HCT116 (cell line): ENCODE measurements at regions not wholly inside any gene's neighbourhood (a gene's known extent, or its start where the extent isn't known, plus 50 kb on each side); places are given as distances from the start of the nearest gene placed in this dataset.
"Not testable (repeated sequence)": the region's sequence is repeated elsewhere in the genome, so short reads cannot be mapped to it uniquely, and the experiment has no call there.

Source experiments
- CTCF ChIP-seq, 3 experiments: fragments of 200-600 bp in 1 of 3; sonication (generic) in 1 of 3; IDR thresholded peaks in 2 of 3; conservative IDR thresholded peaks in 1 of 3; 2 replicates each; pipeline ENCODE4 v1.5.1; 2012 to 2017; ENCODE audit warnings: low read depth in 2 of 3, low read length in 2 of 3, antibody characterized with exemption in 1 of 3, borderline replicate concordance in 1 of 3, control low read depth in 1 of 3, mild to moderate bottlenecking in 1 of 3, mixed read lengths in 1 of 3, mixed run types in 1 of 3, moderate library complexity in 1 of 3; ENCODE audit not compliant: insufficient read depth in 1 of 3
- EZH2 ChIP-seq: fragments of 200-600 bp; sonication (generic); IDR thresholded peaks from 2 replicates; pipeline ENCODE4 v1.6.1; 2017; ENCODE audit warnings: antibody characterized with exemption, mixed run types
- JUND ChIP-seq: IDR thresholded peaks from 2 replicates; pipeline ENCODE4 v1.6.1; 2012
- POLR2A ChIP-seq: IDR thresholded peaks from 2 replicates; pipeline ENCODE4 v1.7.0; 2011; ENCODE audit warnings: borderline replicate concordance; ENCODE audit not compliant: insufficient read depth, insufficient read length; ENCODE audit errors: extremely low read depth
- YY1 ChIP-seq: IDR thresholded peaks from 2 replicates; pipeline ENCODE4 v1.6.1; 2011; ENCODE audit warnings: low read length, low read depth, moderate library complexity, mild to moderate bottlenecking; ENCODE audit not compliant: insufficient replicate concordance; ENCODE audit errors: extremely low read depth
- ZNF274 ChIP-seq: fragments of 200-500 bp; sonication (Bioruptor generic); IDR thresholded peaks from 2 replicates; pipeline ENCODE4 v1.6.1; 2014; ENCODE audit warnings: mild to moderate bottlenecking, low read depth, low read length, inconsistent platforms

GRCh38 chr18:15006616-15007015, 258.6 kb downstream of the ANKRD30B start:
- TF ChIP-seq CTCF (IDR thresholded peaks at IDR 0.05 in 2 of 3, conservative IDR thresholded peaks at IDR 0.05 in 1 of 3; ENCODE audit: borderline replicate concordance in 1 of 3, insufficient read depth in 1 of 3, low read depth in 2 of 3, low read length in 2 of 3); POLR2A; YY1; ZNF274; JUND; EZH2: not testable (repeated sequence)
